PFSK-1 (cell line): ENCODE measurements at regions not wholly inside any gene's neighbourhood (a gene's known extent, or its start where the extent isn't known, plus 50 kb on each side); places are given as distances from the start of the nearest gene placed in this dataset.

Experiments
- POLR2AphosphoS5 ChIP-seq: IDR thresholded peaks from 2 replicates; pipeline ENCODE4 v1.6.1; 2012; ENCODE audit warnings: low read depth, mild to moderate bottlenecking, control low read depth, low read length, moderate library complexity
- REST ChIP-seq, 2 experiments: IDR thresholded peaks; 2 replicates each; pipeline versions ENCODE4 v1.6.1 to v1.8.0; 2011 to 2012; ENCODE audit warnings: low read depth in 2 of 2, low read length in 2 of 2, control low read depth in 1 of 2, inconsistent platforms in 1 of 2, mild to moderate bottlenecking in 1 of 2, moderate library complexity in 1 of 2; ENCODE audit not compliant: insufficient read depth in 1 of 2
- TAF1 ChIP-seq: IDR thresholded peaks from 2 replicates; pipeline ENCODE4 v1.6.1; 2012; ENCODE audit warnings: low read length, control low read depth, borderline replicate concordance; ENCODE audit not compliant: insufficient read depth

GRCh38 chr7:20561466-20561865 lies 54.0 kb upstream of the ABCB5 start:
- no peak for TF ChIP-seq TAF1
- TF ChIP-seq POLR2AphosphoS5, result no peak
- no peak for TF ChIP-seq REST (IDR thresholded peaks at IDR 0.05; ENCODE audit: insufficient read depth in 1 of 2, low read depth in 2 of 2, low read length in 2 of 2)
